IMR-90 (cell line): ENCODE measurements at regions not wholly inside any gene's neighbourhood (a gene's known extent, or its start where the extent isn't known, plus 50 kb on each side); places are given as distances from the start of the nearest gene placed in this dataset.

Experiments
- ATAC-seq: fragments of 200-7000 bp; cut with Tn5 transposase; 2 replicates; pipeline ENCODE4 v1.9.1; 2020; ENCODE audit warnings: low read depth, mild to moderate bottlenecking, moderate library complexity
- BruUV-seq: library from RNA; stranded (reverse); fragments of 400-500 nt; replicated peaks from 2 replicates; lab custom pipeline; 2021; lab: Mats Ljungman, UMichigan
- CTCF ChIA-PET: fragments of 300-600 bp; formaldehyde crosslinking; extraction: SDS; loops from one replicate; lab custom pipeline; 2021; ENCODE audit warnings: antibody characterized with exemption; lab: Yijun Ruan, JAX
- POLR2A ChIA-PET: fragments of 300-600 bp; sonication (Branson Sonifier 250); formaldehyde crosslinking; loops from one replicate; lab custom pipeline; 2022; ENCODE audit warnings: antibody characterized with exemption; ENCODE audit not compliant: unreplicated experiment; lab: Charles Lee
- DNase-seq: peaks from one replicate; pipeline ENCODE4 v3.0.0; 2013
- H2AFZ ChIP-seq: replicated peaks from 2 replicates; pipeline ENCODE3; 2013; ENCODE audit warnings: low read length, mild to moderate bottlenecking; ENCODE audit not compliant: poor library complexity
- H2AK5ac ChIP-seq: 2 replicates; pipeline ENCODE4 v1.6.1; 2013; ENCODE audit warnings: low read depth, low read length, inconsistent platforms
- H2AK9ac ChIP-seq: replicated peaks from 2 replicates; pipeline ENCODE3; 2013; ENCODE audit warnings: mild to moderate bottlenecking, low read depth, low read length, moderate library complexity; ENCODE audit not compliant: poor library complexity
- H2BK120ac ChIP-seq: 2 replicates; pipeline ENCODE4 v1.6.1; 2013; ENCODE audit warnings: low read depth, low read length, inconsistent platforms
- H2BK15ac ChIP-seq: 3 replicates; pipeline ENCODE4 v1.6.1; 2013; ENCODE audit warnings: low read depth, low read length, inconsistent platforms
- H2BK20ac ChIP-seq: 2 replicates; pipeline ENCODE4 v1.6.1; 2013; ENCODE audit warnings: low read depth, mild to moderate bottlenecking, inconsistent platforms, low read length, moderate library complexity
- H2BK5ac ChIP-seq: 2 replicates; pipeline ENCODE4 v1.6.1; 2013; ENCODE audit warnings: mild to moderate bottlenecking, low read depth, low read length, inconsistent platforms; ENCODE audit not compliant: poor library complexity, severe bottlenecking
- H3K14ac ChIP-seq: replicated peaks from 2 replicates; pipeline ENCODE4 v1.6.1; 2013; ENCODE audit warnings: low read depth, low read length, inconsistent platforms
- H3K18ac ChIP-seq: 2 replicates; pipeline ENCODE4 v1.6.1; 2013; ENCODE audit warnings: low read depth, low read length, control low read depth
- H3K23ac ChIP-seq: 2 replicates; pipeline ENCODE4 v1.6.1; 2013; ENCODE audit warnings: low read depth, low read length, inconsistent platforms
- H3K27ac ChIP-seq: 2 replicates; pipeline ENCODE4 v1.5.1; 2013; ENCODE audit warnings: mild to moderate bottlenecking, control low read depth, low read length; ENCODE audit not compliant: insufficient read depth
- H3K27me3 ChIP-seq: 2 replicates; pipeline ENCODE4 v1.6.1; 2013; ENCODE audit warnings: low read length; ENCODE audit not compliant: control insufficient read depth, insufficient read depth
- H3K36me3 ChIP-seq: 2 replicates; pipeline ENCODE4 v1.6.1; 2013; ENCODE audit warnings: low read length, mixed read lengths; ENCODE audit not compliant: control insufficient read depth, insufficient read depth
- H3K4ac ChIP-seq: 2 replicates; pipeline ENCODE4 v1.6.1; 2013; ENCODE audit warnings: low read depth, low read length, inconsistent platforms
- H3K4me1 ChIP-seq: 2 replicates; pipeline ENCODE4 v1.6.1; 2013; ENCODE audit warnings: low read length, mixed read lengths; ENCODE audit not compliant: control insufficient read depth, insufficient read depth
- H3K4me2 ChIP-seq: 2 replicates; pipeline ENCODE4 v1.6.1; 2013; ENCODE audit warnings: low read depth, mild to moderate bottlenecking, control low read depth, low read length, moderate library complexity
- H3K4me3 ChIP-seq: 2 replicates; pipeline ENCODE4 v1.5.1; 2013; ENCODE audit warnings: low read depth, mild to moderate bottlenecking, control low read depth, low read length, moderate library complexity; ENCODE audit not compliant: insufficient read depth
- H3K56ac ChIP-seq: 2 replicates; pipeline ENCODE4 v1.6.1; 2013; ENCODE audit warnings: low read length, inconsistent platforms; ENCODE audit not compliant: insufficient read depth; ENCODE audit errors: extremely low read depth
- H3K79me1 ChIP-seq, 2 experiments: 2 replicates each; pipeline ENCODE4 v1.6.1; 2013; ENCODE audit warnings: low read length in 2 of 2, inconsistent platforms in 1 of 2, low read depth in 1 of 2
- H3K9ac ChIP-seq: 2 replicates; pipeline ENCODE4 v1.6.1; 2013; ENCODE audit warnings: low read depth, low read length, control low read depth
- H3K9me1 ChIP-seq: 2 replicates; pipeline ENCODE4 v1.6.1; 2013; ENCODE audit warnings: low read length, inconsistent platforms; ENCODE audit not compliant: insufficient read depth
- H3K9me3 ChIP-seq: 2 replicates; pipeline ENCODE4 v1.6.1; 2013; ENCODE audit warnings: low read length; ENCODE audit not compliant: control insufficient read depth, insufficient read depth
- H4K20me1 ChIP-seq: 2 replicates; pipeline ENCODE4 v1.6.1; 2013; ENCODE audit warnings: low read length, inconsistent platforms; ENCODE audit not compliant: insufficient read depth
- H4K5ac ChIP-seq: 2 replicates; pipeline ENCODE4 v1.6.1; 2013; ENCODE audit warnings: mild to moderate bottlenecking, low read depth, low read length, control low read depth
- H4K8ac ChIP-seq, 2 experiments: 2 replicates each; pipeline ENCODE4 v1.6.1; 2013; ENCODE audit warnings: low read depth in 2 of 2, low read length in 2 of 2, control low read depth in 1 of 2, inconsistent platforms in 1 of 2
- H4K91ac ChIP-seq: 2 replicates; pipeline ENCODE4 v1.6.1; 2013; ENCODE audit warnings: low read depth, low read length, inconsistent platforms; ENCODE audit not compliant: insufficient read depth
- CEBPB ChIP-seq: IDR thresholded peaks from 2 replicates; pipeline ENCODE4 v1.6.1; 2012; ENCODE audit warnings: low read depth, low read length, improper control_type of control experiment
- FOS ChIP-seq: fragments of 150-350 bp; IDR thresholded peaks from 2 replicates; pipeline ENCODE4 v1.6.1; 2016; ENCODE audit warnings: low read depth, low read length
- RAD21 ChIP-seq: IDR thresholded peaks from 2 replicates; pipeline ENCODE4 v1.6.1; 2012; ENCODE audit warnings: low read length, improper control_type of control experiment
- WGBS, 2 experiments: methylation state at CpG; one replicate each; pipeline versions ENCODE4 v1.1.5 to v1.1.7; 2013; ENCODE audit warnings: missing lambda C conversion rate in 2 of 2; ENCODE audit not compliant: insufficient read length in 1 of 2; ENCODE audit errors: extremely low coverage in 2 of 2; 5-methylcytosine and 5-hydroxymethylcytosine counted together
- dilution Hi-C: fragments of 300-500 bp; cut with HindIII; formaldehyde crosslinking; loops from one replicate; pipeline ENCODE4 v1.14.3; 2018; ENCODE audit warnings: low sequenced_read_pairs; ENCODE audit not compliant: unreplicated experiment
- in situ Hi-C: fragments of 300-500 bp; cut with MboI; formaldehyde crosslinking; loops from 3 replicates; pipeline ENCODE4 v1.14.3; 2019; ENCODE audit warnings: low sequenced_read_pairs, inconsistent platforms, mixed read lengths
- intact Hi-C: fragments of 100-400 bp; cut with micrococcal nuclease; formaldehyde crosslinking; loops from 2 replicates; pipeline ENCODE4 v1.10.0; 2022

- dilution Hi-C loops (no loop called here), in situ Hi-C loops (no loop called here), intact Hi-C loops (no loop called here)
- H3K9me3 ChIP-seq = peaks cover 8% of the 10 kb centered on the region
- no peak for ATAC-seq
- no peak overlapping the region for H4K5ac ChIP-seq
- H3K9me1 ChIP-seq = peaks cover 15% of the 10 kb centered on the region
- DNase-seq = no peak
- no peak overlapping the region for H2AFZ ChIP-seq
- BruUV-seq = no TSS peak
- no peak overlapping the region for H3K4me3 ChIP-seq
- no peak overlapping the region for H2BK5ac ChIP-seq
- 100% methylated on average over 2 of the region's 12 CpGs; no CpG with 5 or more reads in 1 of the 2 experiments for WGBS, 2 experiments
- H3K56ac ChIP-seq = no peak overlapping the region
- H2BK120ac ChIP-seq = no peak overlapping the region
- CTCF ChIA-PET = no interaction called here
- H2AK5ac ChIP-seq = no peak overlapping the region
- no peak overlapping the region for H3K4ac ChIP-seq
- no peaks in the 10 kb centered on the region for H4K20me1 ChIP-seq
- no peak overlapping the region for H3K9ac ChIP-seq
- no peaks in the 10 kb centered on the region for H3K36me3 ChIP-seq
- TF ChIP-seq RAD21 (no peak), CEBPB (peak; percentile 46), FOS (no peak)
- H4K91ac ChIP-seq = no peak overlapping the region
- H3K14ac ChIP-seq = no peak overlapping the region
- no peak overlapping the region for H4K8ac ChIP-seq
- POLR2A ChIA-PET = no interaction called here
- peaks cover 6% of the 10 kb centered on the region for H3K27me3 ChIP-seq
- H3K4me1 ChIP-seq = peaks cover 16% of the 10 kb centered on the region
- no peak overlapping the region for H3K18ac ChIP-seq
- H3K27ac ChIP-seq = no peak overlapping the region
- no peak overlapping the region for H2AK9ac ChIP-seq
- H3K79me1 ChIP-seq = no peaks in the 10 kb centered on the region
- no peak overlapping the region for H2BK20ac ChIP-seq
- no peak overlapping the region for H3K23ac ChIP-seq
- H3K4me2 ChIP-seq = no peak overlapping the region
- no peak overlapping the region; the same call in 2 of the 3 replicates for H2BK15ac ChIP-seq
These were observed 127.0 kb downstream of the INHBB start for GRCh38 chr2:120472891-120473309.
